HG02571 (cell line): ENCODE measurements at regions not wholly inside any gene's neighbourhood (a gene's known extent, or its start where the extent isn't known, plus 50 kb on each side); places are given as distances from the start of the nearest gene placed in this dataset.

Experiments
- ATAC-seq: cut with Tn5 transposase; IDR thresholded peaks from one replicate; pipeline ENCODE4 v1.9.1; 2021; ENCODE audit warnings: mild to moderate bottlenecking, moderate library complexity; ENCODE audit not compliant: unreplicated experiment

DNA sequence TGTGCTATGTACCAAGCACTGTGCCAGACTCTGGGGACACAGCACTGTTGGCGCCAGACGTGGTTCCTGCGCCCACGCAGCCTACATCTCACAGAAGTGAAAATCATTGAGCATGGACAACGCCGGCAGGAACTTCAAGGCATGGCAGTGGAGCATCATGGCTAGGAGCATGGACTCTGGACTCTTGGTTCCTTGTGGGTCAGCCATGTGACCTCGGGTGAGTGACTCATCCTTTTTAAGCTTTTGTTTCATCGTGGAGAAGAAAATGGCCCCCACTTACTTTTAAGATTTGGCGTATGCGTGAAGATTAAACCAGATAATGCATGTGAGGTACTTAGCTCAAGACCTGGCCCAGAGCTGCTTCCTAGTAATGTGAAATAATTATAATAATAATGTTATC, 988.5 kb downstream of the UQCRFS1 start:
- no peak for ATAC-seq

- ATAC-seq, result no peak
Measured at GRCh38 chr19:28221736-28222135, 991.2 kb downstream of the UQCRFS1 start.

DNA sequence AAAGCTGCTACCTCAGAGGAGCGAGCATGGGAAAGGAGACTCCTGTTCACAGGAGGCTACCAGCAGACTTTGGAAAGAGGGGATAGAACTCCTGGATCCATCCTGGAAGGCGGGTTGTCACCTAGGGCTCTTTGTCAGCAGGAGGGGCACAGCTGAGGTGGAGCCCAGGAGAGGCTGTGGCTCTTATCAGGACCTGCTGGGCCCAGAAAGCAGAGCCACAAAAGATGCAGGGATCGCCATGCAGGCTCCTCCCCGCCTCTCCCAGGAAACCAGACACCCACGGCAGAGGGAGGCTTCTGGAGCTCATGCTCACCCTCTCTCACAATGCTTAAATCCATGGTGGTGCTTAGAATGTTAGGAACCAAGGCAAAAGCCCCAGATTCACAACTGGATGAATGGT, 994.2 kb downstream of the UQCRFS1 start:
- no peak for ATAC-seq

DNA sequence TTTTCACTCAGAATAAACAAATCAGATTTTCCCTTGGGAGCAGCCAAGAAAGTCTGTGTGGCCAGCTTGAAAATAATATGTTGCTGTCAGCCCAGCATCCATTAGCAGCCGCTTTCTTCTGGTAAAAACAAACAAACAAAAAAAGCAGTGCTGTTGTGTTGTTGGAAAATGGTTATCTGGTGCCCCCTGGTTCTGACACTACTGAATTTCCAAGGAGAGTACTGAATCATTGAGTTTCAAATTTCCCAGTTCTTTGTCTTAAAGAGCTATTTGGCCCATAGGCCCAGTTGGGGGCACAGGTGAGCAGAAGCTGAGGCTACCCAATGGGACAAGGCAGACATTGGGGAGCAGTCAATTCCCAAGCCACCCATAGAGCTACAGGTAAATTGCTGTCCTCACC, 995.9 kb downstream of the UQCRFS1 start:
- ATAC-seq, result no peak

GRCh38 chr19:28213470-28214082, 999.4 kb downstream of the UQCRFS1 start:
- no peak for ATAC-seq

- ATAC-seq, result no peak
Measured at GRCh38 chr19:28210886-28211285, 1002.1 kb downstream of the UQCRFS1 start.

- no peak for ATAC-seq
Measured at GRCh38 chr19:28208745-28209144, 1004.2 kb downstream of the UQCRFS1 start.

GRCh38 chr19:28207244-28207643, 1005.7 kb downstream of the UQCRFS1 start:
- ATAC-seq, result no peak

DNA sequence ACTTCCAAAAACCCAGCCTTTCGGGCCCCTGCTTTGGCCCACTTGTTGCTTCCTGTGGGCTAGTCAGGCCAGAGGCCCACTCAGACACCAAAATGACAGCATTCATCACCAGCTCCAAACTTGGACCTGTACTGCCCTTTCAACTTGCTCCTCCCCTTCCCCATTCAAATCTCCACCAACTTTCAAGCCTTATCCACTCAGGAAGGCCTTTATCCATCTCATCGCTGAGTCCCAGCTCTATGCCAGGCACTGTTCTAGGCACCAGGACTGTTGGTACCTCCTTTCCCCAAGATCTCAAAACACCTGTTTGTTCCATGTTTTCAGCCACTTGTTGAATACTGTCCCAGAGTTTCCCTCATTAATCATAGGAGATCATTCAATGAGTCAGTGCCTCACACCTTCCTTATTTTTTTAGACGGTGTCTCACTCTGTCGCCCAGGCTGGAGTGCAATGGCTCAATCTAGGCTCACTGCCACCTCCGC, 1011.4 kb downstream of the UQCRFS1 start:
- ATAC-seq, result no peak

DNA sequence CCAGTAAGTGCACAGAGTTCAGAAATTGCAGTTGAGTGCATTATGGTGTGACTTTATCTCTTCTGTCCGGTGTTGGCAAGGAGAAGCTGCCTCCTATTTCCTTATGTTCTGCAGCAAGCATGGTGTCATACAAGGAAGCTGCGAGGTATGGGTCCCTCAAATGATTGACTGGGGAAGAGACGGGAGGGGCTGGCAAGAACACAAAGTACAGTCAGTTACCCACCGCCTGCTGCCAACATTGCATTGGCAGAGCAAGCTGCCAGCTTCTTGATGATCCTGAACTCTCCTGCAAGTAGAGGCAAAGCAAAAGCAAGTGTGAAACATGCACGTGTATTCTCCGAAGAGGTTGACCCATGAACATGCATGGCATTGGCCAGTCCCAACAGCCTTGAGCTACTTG, 1013.6 kb downstream of the UQCRFS1 start:
- no peak for ATAC-seq

- ATAC-seq, result no peak
Measured at GRCh38 chr19:28196961-28197360, 1016.0 kb downstream of the UQCRFS1 start.

DNA sequence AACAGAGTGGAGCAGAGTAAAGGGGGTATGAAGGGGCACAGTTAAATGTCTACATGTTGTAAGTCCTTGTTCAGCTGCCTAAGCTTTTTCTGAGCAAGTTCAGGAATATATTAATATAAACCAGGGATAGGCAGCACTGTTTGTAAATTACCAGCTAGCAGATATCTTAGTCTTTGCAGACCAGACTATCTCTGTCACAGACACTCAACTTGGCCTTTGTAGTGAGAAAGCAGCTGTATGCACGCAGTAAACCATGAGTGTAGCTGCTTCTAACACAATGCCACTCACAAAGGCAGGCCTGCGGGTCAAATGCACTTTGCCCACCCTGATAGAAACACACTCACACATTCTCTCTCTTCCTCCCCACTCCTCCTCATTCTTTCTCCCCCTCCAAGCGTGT, 1016.9 kb downstream of the UQCRFS1 start:
- no peak for ATAC-seq

DNA sequence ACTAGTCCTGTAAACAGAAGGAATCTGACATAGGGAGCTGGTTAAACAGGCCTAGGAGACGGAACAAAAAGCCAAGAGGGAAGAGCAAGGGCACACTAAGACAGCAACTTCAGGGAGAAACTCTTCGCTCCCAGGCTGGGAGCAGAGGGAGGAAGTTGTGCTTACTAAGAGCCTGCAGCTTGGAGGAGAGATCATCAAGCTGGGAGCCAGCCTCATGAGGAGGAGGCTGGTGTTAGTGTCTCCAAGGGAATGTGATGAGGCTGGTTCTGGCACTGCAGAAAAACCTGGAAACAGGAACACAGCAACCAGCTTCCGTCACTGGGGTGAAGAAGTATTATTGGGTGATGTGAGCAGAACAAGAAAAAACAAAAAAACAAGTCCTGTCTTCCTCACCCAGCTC, 1027.3 kb downstream of the UQCRFS1 start:
- ATAC-seq, result no peak

GRCh38 chr19:28184997-28185396, 1028.0 kb downstream of the UQCRFS1 start:
- no peak for ATAC-seq

- no peak for ATAC-seq
Measured at GRCh38 chr19:28176193-28176592, 1036.8 kb downstream of the UQCRFS1 start.

- no peak for ATAC-seq
Measured at GRCh38 chr19:28171983-28172382, 1041.0 kb downstream of the UQCRFS1 start.

- ATAC-seq, result no peak
Measured at GRCh38 chr19:28170066-28170465, 1042.9 kb downstream of the UQCRFS1 start.

- no peak for ATAC-seq
Measured at GRCh38 chr19:28169168-28169887, 1043.6 kb downstream of the UQCRFS1 start.

DNA sequence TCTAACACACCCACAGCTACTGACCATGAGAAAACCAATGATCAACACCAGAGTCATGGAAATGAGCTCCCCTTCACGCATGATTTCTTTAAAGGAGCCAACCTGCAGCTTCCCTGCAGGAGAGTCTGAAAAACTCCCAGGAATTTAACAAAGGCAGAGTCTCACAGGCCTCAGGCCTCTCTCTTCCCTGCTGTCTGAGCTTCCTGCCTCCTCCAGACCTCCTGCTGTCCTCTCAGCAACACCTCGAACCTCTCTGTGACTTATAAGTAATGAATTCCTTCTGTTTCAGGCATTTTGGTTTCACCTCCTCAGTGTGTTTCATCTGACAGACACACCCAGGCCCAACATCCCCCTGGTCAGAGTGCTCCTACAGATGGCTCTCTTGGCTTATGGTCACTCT, 1044.4 kb downstream of the UQCRFS1 start:
- ATAC-seq, result no peak

DNA sequence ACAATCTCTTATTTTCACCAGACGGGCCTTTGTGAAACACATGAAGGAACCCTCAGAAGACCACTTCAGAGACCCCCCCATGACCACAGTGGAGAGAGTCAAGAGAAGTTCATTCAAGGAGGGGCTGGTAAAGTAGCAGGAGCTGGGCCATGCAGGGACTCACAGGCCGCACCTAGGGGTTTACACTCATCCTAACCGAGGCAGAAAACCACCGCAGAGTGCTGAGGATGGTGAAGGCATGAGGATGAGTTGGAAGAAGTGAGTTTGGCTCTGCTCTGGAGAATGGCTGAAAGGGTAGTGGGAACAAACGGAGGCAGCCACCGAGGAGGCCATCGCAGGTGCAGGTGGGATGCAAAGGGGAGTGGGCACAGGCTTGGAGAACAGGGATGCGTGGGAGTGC, 1046.9 kb downstream of the UQCRFS1 start:
- ATAC-seq, result no peak

GRCh38 chr19:28164214-28164613, 1048.7 kb downstream of the UQCRFS1 start:
- no peak for ATAC-seq

- ATAC-seq, result no peak
Measured at GRCh38 chr19:28159065-28159464, 1053.9 kb downstream of the UQCRFS1 start.

GRCh38 chr19:28155265-28155664, 1057.7 kb downstream of the UQCRFS1 start:
- ATAC-seq, result no peak
